ENCODE measurements at regions not wholly inside any gene's neighbourhood (a gene's known extent, or its start where the extent isn't known, plus 50 kb on each side); places are given as distances from the start of the nearest gene placed in this dataset.
A peak's percentile ranks its signal among the peaks of the same experiment; 100 is the strongest.

GRCh38 chr9:135332516-135332915, 147.1 kb upstream of the PPP1R26 start:
- no peak for TF ChIP-seq CTCF (IDR thresholded peaks at IDR 0.05; ENCODE audit: low read depth, low read length)
- Histone ChIP-seq H3K4me3 (ENCODE audit: low read depth, low read length) (no peak overlapping the region), H3K4me1 (peaks cover 47% of the 10 kb centered on the region), H3K36me3 (no peaks in the 10 kb centered on the region), H3K9me3 (no peaks in the 10 kb centered on the region), H3K27me3 (no peaks in the 10 kb centered on the region)
- DNase-seq, result peak; percentile 3

- Histone ChIP-seq H3K27me3 (no peaks in the 10 kb centered on the region), H3K4me1 (peaks cover 47% of the 10 kb centered on the region), H3K4me3 (ENCODE audit: low read depth, low read length) (no peak overlapping the region), H3K36me3 (no peaks in the 10 kb centered on the region), H3K9me3 (no peaks in the 10 kb centered on the region)
- peak; percentile 3 for DNase-seq
- no peak for TF ChIP-seq CTCF (IDR thresholded peaks at IDR 0.05; ENCODE audit: low read depth, low read length)
These were observed 146.4 kb upstream of the PPP1R26 start for GRCh38 chr9:135332979-135333748.

GRCh38 chr9:135334953-135335460, 144.6 kb upstream of the PPP1R26 start:
- no peaks in the 10 kb centered on the region for H3K36me3 ChIP-seq
- peaks cover 29% of the 10 kb centered on the region for H3K4me1 ChIP-seq
- no peak for TF ChIP-seq CTCF (IDR thresholded peaks at IDR 0.05; ENCODE audit: low read depth, low read length)
- DNase-seq, result peak; percentile 4
- H3K9me3 ChIP-seq, result no peaks in the 10 kb centered on the region
- no peak overlapping the region for H3K4me3 ChIP-seq (ENCODE audit: low read depth, low read length)
- no peaks in the 10 kb centered on the region for H3K27me3 ChIP-seq

GRCh38 chr9:135335691-135336181, 143.8 kb upstream of the PPP1R26 start:
- Histone ChIP-seq H3K27me3 (no peaks in the 10 kb centered on the region), H3K4me1 (peaks cover 24% of the 10 kb centered on the region), H3K9me3 (no peaks in the 10 kb centered on the region), H3K4me3 (ENCODE audit: low read depth, low read length) (no peak overlapping the region), H3K36me3 (no peaks in the 10 kb centered on the region)
- no peak for TF ChIP-seq CTCF (IDR thresholded peaks at IDR 0.05; ENCODE audit: low read depth, low read length)
- peak; percentile 2 for DNase-seq

GRCh38 chr9:135336722-135337527, 142.7 kb upstream of the PPP1R26 start:
- peak; percentile 4 for DNase-seq
- H3K27me3 ChIP-seq, result no peaks in the 10 kb centered on the region
- no peaks in the 10 kb centered on the region for H3K36me3 ChIP-seq

More at GRCh38 chr9:135336722-135337527, 142.7 kb upstream of the PPP1R26 start:
- Histone ChIP-seq H3K4me3 (ENCODE audit: low read depth, low read length) (no peak overlapping the region), H3K4me1 (peaks cover 17% of the 10 kb centered on the region), H3K9me3 (no peaks in the 10 kb centered on the region; the same call in 1 of the 2 replicates)
- TF ChIP-seq CTCF (IDR thresholded peaks at IDR 0.05; ENCODE audit: low read depth, low read length), result no peak

All from BE2C (cell line).